PFSK-1 (cell line): ENCODE measurements at regions not wholly inside any gene's neighbourhood (a gene's known extent, or its start where the extent isn't known, plus 50 kb on each side); places are given as distances from the start of the nearest gene placed in this dataset.

Experiments used
- POLR2AphosphoS5 ChIP-seq: IDR thresholded peaks from 2 replicates; pipeline ENCODE4 v1.6.1; 2012; ENCODE audit warnings: low read depth, mild to moderate bottlenecking, control low read depth, low read length, moderate library complexity
- REST ChIP-seq, 2 experiments: IDR thresholded peaks; 2 replicates each; pipeline versions ENCODE4 v1.6.1 to v1.8.0; 2011 to 2012; ENCODE audit warnings: low read depth in 2 of 2, low read length in 2 of 2, control low read depth in 1 of 2, inconsistent platforms in 1 of 2, mild to moderate bottlenecking in 1 of 2, moderate library complexity in 1 of 2; ENCODE audit not compliant: insufficient read depth in 1 of 2

- TF ChIP-seq REST (IDR thresholded peaks at IDR 0.05; ENCODE audit: insufficient read depth in 1 of 2, low read depth in 2 of 2, low read length in 2 of 2): no peak
- no peak for TF ChIP-seq POLR2AphosphoS5
These were observed 435.3 kb upstream of the TNC start for GRCh38 chr9:115553060-115553773.
